ENCODE measurements at regions not wholly inside any gene's neighbourhood (a gene's known extent, or its start where the extent isn't known, plus 50 kb on each side); places are given as distances from the start of the nearest gene placed in this dataset.
"Not testable (repeated sequence)": the region's sequence is repeated elsewhere in the genome, so short reads cannot be mapped to it uniquely, and the experiment has no call there.

DNA sequence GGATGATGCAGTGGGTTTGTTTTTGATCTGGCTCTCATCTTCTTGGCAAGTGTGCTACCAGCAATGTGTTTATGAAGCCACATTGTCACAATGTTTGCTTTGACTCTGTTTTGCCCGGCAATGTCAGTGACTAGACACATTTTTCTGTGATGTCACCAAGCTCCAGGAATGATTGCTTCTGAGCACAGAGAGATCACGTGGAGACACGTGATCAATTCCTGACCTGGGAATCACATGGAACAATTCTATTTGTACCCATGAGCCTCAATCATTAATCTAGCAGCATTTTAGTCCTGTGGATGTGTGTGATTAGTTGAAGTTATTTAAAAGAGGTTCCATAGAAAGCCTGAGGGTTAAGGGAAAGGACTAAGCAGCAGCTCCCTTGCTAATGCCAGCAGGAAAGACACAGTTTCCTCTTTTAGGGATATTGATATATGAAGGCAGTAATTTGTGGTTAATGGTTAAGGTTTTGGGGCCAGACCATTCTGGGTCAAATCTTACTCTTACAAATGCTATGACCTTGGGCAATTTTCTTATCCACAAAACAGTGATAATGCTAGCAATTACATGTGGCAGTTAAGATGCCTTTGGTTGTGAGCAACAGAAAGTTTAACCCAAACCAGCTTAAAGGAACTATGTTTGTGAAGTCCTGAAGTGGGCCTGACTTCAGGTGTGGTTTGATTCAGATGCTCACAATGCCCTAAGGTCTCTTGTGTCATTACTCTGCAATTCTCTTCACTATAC lies 59.0 kb downstream of the FASLG start:
- DNase-seq, result no peak

DNA sequence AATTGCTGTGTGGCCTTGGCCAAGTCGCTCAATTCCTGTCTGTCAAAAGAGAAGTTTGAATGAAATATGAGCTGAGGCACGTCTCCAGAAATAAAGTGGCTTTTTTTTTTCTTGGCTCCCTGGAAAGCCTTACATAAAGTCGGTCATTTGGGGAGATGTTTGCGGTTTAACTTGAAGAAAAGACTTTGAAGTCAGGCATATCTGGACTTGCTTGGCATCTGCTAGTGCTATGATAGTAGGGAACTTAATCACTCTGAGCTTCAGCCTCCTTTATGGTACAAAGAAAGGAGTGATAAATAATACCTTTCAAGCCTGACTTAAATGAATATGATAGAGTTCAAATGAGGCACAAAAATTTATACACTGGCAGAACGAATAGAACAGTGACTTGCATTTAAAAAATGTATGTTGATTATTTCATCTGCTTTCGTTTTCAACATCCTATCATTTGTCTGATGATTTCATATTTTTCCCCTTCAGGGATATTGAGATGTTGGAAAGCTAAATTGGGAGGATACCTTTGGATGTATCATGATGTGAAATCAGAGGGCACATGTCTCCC lies 60.2 kb downstream of the FASLG start:
- no peak for DNase-seq

DNA sequence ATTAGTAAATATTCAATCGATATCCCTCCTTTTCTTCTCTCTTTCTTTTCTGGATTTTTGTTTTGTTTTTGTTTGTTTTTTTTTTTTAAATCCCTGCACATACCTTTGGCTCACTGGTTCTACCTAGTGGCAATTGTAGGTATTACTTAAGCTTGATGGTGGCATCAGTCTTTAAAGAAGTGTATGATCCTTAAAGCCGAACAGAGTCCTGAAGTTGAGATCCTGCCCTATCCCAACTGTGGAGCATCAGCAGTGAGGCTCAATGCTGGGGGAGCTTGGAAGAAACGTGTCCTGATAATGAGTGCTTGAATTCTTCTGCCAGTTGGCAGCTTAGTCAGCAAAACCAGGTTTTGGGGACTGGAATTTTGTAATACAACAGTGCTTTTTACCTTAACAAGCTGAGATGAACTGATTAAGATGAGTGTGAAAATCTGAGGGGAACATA lies 60.8 kb downstream of the FASLG start:
- DNase-seq, result no peak

DNA sequence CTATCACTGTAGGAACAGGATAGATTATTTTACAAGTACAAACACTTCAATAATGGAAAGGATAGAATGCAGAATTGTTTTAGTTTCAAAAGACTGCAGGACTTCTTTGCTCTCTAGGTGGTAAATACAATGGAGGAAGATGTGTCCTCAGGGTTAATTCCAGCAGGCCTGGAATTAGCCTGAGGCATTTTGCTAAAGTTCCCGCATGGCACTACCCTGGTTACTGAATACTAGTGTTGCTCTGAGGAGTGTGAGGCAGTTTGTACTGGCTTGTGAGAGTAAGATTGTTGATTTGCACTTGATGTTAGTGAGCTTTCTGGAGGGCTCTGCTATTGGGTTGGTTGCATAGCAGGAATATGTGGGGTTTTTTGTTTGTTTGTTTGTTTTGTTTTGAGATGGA lies 61.4 kb downstream of the FASLG start:
- no peak for DNase-seq

DNA sequence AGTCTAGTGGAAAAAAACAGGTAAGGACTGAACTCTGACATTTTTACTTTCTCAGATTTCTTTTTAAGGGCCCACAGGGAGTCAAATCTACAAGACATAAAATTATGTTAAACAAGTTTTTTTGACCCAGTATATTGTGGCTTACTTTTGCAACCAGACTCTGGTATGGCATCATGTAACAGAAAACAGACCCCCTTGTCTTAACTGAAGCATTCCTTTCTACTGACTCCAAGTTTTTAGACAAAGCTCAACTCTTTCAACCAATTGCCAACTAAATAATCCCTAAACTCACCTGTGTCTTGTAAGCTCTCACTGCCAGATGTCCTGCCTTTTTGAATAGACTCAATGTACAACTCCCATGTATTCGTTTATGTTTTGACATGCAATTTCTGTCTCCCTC lies 64.3 kb downstream of the FASLG start:
- no peak for DNase-seq

DNA sequence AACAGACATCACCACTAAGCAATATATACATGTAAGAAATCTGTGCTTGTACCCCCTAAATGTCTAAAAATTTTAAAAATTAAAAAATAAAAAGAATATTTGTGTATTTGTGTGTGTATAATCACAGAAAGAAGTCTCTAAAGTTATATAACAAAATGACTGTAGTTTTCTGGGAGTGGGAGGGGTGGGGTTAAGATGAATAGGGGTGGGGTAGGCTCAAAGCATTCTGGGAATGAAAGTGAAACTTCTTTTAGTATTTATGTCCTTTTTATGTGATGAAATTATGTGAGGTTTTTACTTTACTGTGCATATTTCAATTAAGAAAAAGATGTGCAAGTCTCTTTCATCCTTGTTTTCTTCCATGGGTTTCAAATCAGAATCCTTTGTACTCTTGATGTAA lies 65.3 kb downstream of the FASLG start:
- no peak for DNase-seq

DNA sequence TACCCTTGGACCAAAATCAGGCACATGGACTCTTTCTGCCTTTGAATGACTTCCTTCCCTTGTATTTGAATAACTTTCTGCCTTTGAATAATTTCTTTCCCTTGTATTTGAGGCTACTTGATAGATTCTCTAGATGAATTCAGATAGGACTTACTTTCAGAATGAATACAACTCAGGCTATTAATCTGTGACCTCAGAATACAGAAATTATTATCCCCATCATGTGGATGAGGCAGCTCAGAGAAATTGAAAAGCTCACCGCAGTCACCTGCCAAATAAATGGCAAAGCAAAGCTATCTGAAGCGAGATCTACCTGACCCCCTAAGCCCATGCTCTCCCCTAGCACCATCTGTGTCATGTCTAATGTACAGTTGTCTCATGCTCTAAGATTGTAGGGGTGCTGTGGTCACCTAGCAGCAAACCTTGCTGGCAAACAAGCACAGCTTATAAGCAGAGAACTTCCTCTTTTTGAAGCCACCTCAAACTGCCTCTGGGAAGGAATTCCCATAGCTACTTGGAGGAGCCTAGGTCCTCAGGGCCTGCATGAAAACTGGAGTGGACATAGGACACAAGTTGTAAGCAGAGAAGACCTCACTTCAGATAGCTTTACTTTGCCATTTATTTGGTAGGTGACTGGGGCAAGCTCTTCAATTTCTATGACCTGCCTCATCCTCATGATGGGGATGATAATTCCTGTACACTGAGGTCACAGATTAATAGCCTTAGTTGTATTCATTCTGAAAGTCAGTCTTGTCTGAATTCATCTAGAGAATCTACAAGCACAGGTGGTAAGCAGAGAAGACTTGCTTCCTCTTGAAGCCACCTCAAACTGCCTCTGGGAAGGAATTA lies 66.1 kb downstream of the FASLG start:
- DNase-seq, result no peak

DNA sequence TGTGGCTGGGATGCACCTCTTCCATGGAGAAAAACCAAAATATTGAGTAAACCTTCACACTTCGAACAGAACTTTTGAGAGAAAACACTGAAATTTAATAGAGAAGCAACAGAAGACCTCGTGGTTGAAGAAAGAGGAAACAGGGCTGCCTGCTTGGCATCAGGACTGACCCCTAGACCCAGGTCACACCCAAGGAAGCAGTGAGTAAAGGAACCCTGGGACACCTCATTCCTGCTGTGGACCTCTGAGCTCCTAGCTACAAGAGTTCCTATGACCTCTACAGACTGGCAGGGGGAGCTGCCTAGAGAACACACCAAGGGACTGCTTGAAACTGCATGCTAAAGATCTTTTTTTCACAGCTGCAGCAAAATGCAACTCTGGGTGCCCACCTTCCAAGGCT lies 67.8 kb downstream of the FASLG start:
- DNase-seq, result no peak

DNA sequence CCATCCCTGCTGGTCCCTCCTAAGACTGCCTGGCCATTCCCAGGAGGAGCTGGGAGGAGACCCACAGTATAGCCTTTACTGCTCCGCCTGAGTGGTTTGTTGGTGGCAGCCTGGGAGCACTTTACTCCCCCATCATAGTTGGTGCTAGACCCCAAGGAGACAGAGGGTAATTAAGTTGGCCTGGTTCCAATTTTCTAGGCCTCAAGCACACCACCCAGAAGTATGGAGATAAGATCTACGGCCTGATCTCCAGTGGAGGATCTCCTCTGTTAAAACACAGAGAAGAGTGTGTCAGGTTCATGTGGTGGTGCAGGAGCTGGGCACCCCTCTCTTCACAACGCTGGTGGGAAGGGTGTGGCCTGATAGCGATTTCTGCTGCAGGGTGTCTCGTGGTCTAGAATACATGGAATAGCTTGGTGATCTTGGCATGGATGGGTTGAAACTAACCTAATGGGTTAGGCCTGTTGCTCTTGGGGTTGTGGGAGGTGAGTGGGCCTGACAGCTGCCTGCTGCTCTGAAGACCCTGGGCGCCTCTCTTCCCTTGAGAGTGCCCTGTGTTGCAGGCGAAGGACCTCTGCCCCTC lies 68.5 kb downstream of the FASLG start:
- no peak for DNase-seq

DNA sequence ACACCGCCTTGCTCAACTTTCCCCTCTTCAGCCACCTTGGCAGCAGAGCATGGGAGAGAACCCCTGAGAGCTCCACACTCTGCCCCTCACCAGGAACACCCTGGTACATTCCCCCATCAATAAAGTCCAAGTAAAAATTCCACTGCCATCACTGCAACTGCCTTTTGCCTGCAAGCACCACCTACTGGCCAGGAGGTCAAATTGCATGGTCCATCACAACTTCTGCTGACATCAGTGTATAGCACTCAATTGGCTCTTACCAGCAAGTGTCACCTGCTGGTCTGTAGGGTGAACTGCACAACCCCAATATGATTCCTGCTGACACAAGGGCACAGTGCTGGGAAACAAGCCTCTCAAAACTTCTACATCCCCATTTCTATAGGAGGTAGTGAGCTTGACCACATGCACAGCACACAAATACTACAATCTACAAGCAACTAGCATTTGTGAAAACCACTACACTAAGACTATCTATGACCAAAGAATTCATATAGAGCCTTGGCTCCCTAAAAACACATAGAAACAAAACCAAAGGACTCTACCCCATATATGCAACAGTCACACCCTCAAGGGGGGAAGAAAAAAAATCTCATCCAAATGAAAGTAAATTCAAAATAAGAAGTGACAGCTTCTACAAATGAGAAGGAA lies 69.2 kb downstream of the FASLG start:
- no peak for DNase-seq

DNA sequence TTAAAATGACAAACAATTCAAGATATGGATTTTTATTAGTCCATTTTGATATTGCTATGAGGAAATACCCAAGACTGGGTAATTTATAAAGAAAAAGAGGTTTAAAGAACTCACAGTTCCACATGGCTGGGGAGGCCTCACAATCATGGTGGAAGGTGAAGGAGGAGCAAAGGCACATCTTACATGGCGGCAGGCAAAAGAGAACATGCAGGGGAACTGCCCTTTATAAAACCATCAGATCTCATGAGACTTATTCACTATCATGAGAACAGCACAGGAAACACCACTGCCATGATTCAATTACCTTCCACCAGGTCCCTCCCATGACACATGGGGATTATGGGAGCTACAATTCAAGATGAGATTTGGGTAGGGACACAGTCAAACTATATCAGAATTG lies 69.8 kb downstream of the FASLG start:
- not testable (repeated sequence) for DNase-seq

DNA sequence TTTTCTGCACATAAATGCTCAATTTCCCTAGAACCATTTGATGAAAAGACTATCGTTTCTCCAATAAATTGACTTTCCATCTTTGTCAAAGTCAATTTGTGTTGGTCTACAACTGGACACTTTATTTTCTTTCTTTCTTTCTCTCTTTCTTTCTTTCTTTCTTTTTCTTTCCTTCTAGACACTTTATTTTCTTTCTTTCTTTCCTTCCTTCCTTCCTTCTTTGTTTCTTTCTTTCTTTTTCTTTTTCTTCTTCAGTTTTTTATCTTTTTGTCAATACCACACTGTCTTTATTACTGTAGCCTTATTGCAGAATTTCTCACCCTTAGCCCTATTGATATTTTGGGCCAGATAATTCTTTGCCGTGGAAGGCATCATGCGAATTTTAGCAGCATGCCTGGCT lies 73.5 kb downstream of the FASLG start:
- DNase-seq, result no peak

DNA sequence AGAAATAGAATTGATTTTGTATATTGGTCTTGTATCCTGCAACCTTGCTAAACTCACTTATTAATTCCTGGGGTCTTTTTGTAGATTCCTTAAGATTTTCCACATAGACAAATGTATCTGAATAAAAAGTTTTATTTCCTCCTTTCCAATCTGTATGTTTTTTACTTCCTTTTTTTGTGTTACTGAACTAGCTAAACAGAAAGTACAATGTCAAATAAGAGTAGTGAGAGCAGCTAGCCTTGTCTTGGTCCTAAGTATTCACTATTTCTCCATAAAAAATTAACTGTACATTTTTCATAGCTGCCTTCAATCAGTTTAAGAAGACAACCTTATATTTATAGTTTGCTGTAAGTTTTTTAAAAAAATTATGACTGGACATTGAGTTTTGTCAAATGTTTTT lies 74.9 kb downstream of the FASLG start:
- no peak for DNase-seq

DNA sequence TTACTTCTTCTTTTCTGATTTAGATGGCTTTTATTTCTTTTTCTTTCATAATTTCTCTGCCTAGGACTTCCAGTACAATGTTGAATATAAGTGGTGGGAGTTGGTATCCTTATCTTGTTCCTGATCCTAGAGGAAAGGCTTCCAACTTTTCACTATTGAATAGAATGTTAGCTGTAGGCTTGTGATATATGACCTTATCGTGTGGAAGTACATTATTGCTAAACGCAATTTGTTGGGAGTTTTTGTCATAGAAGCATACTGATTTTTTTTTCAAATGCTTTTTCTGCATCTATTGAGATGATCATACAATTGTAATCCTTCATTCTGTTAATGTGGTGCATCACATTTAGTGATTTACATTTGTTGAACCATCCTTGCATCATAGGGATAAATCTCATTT lies 79.5 kb downstream of the FASLG start:
- DNase-seq, result no peak

DNA sequence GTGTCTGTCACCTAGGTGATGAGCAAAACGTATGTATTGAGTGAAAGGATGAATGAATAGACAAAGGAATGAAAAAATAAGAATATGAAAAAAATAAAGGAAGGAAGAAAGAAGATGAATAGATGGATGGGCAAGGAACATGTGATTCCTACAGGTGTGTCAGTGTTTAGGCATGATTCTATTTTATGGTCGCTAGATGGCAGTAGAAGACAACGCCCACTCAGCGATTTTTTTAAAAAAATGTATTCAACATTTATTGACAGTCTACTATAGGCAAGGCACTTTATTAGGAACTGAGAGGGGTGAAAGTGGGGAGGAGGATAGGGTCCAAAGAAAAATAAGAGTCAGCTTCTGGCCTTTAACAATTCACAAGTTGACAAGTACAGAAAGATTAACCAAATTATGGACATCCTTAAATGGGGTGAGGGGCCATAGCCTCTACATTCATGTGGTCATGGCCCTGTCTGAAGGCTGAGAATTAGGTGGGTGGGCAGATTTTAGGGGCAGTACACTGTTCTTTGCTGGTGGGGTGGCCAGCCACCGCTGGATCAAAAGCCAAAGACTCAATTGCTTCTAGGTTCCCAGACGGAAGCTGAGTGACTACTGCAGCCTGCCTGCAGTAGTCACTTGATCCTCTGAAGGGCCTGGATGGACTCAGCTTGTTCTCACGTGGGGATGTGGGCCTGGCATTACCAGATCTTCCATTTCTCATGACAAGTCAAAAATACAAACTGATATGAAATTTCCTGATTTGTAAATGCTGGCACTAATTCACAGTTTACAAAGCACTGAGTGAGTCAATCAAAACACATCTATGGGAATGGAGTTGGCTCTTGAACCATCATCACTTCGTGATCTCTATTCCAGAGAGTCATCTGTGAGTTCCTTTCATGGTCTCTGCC lies 83.9 kb downstream of the FASLG start:
- no peak for DNase-seq

DNA sequence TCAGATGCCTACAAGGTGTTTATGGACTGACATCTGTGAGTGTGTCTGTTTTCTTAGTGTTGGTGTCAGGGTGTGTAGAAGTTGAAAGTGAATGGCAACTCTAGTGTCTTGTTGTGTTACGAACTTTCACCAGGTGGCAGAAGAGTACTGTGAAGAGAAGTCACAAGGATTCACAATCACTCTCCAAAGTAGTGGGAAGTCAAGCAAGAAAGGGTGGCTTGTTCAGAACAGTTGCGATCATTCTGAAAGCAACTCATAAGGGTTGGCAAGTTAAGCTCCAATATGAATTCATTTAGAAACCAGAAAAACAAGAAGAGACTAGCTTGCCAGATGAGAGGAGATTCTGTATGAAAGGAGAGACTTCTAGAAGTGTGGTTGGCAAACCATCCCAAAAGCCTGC lies 86.1 kb downstream of the FASLG start:
- peak; percentile 11 for DNase-seq

DNA sequence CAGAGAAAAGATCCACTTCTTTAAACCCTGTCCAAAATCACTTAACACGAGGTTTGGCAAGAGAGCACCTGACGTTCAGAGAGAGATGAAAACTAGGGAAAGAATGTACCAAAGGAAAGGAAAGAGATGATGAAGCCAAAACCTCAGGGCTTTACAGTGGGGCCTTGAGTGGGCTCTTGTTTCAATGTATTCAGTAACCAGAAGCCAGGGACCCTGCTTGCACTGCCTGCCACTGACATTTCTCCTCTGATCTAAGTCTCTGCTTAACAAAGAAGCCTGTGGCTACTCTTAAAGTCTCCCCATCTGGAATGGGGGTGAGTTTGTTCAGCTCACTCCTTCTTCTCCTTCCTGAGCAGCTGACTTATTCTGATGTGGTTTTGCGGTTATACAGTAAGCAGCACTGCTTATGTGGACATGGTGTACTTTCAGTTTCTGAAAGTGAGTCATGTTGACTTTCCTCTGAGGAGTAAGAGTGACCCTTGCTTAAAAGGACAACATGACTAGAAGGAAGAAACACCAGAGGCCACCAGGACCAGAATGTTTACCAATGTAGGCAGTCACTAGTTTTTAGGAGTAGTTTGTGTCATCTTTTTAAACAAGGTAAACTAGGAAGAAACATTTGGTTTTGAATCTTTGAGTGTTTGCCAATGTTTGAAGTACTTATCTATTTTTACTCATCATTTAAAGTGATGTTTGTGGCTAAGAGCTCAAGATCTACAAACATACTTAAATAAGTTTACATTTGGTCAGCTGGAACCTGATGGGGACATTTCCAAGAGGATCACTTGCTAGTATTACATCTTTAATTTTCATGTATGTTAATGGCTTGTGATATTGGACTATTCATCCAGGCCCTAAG lies 87.4 kb downstream of the FASLG start:
- no peak for DNase-seq

DNA sequence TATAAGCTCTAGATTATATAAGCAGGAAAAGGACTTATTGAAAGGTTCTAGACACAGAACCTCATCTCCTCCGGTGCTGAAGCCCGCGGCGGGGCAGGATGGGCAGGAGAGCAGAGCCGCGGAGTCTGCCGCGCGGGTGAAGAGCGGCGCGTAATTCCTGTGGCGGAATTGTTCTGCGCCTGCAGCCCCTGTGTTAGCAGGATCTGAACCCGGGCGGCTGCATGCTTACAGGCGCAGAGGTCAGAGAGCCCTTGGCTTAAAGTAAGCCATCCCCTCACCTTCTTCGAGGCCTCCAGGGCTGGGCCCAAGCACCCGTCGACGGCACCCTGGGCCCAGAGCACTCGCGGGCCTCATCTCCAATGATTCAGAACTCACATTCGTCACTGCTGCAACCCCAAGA lies 89.3 kb downstream of the FASLG start:
- no peak for DNase-seq

DNA sequence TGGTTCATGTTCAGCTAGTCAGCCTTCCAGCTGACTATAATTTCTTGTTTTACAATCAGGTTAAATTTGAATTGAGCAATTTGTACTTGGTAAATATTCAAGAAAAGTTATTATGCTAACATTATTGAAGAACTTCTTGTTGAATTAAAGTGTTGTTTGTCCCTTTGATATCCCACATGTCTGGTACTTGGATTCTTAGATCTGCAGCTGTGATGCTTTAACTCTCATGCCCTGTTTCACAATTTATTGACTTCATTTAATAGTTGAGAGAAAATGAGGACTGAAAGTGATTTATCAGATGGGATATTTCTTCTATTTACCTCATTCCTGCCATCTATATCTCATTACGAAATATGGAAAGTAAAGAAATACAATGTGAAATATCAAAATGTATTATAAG lies 92.8 kb downstream of the FASLG start:
- no peak for DNase-seq

DNA sequence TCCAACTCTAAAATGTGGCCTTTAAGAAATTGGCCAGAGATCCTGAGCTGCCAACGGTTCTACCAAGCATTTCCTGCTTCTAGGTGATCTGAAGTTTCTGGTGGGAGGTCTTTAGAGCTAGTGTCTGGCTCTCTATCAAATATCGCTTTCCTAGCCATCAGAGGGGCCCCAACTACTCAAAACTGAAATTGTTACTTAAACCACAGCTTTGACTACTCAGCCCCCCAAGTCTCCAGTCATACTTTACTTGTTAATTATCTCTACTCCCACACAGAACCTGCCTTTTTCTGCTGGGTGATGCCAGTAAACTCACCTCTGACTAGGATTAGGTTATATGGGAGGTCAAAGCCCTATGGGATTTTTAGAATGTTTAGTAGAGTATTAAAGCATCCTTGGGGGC lies 95.1 kb downstream of the FASLG start:
- no peak for DNase-seq

DNA sequence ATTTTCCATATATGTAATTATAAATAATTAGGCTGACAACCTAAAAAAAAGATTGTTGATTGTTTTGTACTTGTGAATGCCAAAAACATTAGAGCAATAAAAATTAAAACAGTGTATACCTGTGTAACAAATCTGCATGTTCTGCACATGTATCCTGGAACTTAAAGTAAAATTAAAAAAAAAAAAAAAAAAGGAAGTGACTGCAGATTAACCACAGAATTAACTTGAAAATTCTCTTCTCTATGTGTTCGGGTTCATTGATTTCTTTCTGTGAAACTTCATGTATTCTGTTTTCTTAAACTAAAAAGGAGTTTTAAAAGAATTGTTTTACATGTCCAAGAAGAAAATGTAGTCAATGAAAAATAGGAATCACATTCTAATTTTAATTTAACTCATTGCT lies 95.7 kb downstream of the FASLG start:
- DNase-seq, result no peak
